IMR-90 (cell line): ENCODE measurements at regions not wholly inside any gene's neighbourhood (a gene's known extent, or its start where the extent isn't known, plus 50 kb on each side); places are given as distances from the start of the nearest gene placed in this dataset.

Experiments
- ATAC-seq: fragments of 200-7000 bp; cut with Tn5 transposase; 2 replicates; pipeline ENCODE4 v1.9.1; 2020; ENCODE audit warnings: low read depth, mild to moderate bottlenecking, moderate library complexity
- BruUV-seq: library from RNA; stranded (reverse); fragments of 400-500 nt; replicated peaks from 2 replicates; lab custom pipeline; 2021; lab: Mats Ljungman, UMichigan
- CTCF ChIA-PET: fragments of 300-600 bp; formaldehyde crosslinking; extraction: SDS; loops from one replicate; lab custom pipeline; 2021; ENCODE audit warnings: antibody characterized with exemption; lab: Yijun Ruan, JAX
- POLR2A ChIA-PET: fragments of 300-600 bp; sonication (Branson Sonifier 250); formaldehyde crosslinking; loops from one replicate; lab custom pipeline; 2022; ENCODE audit warnings: antibody characterized with exemption; ENCODE audit not compliant: unreplicated experiment; lab: Charles Lee
- DNase-seq: peaks from one replicate; pipeline ENCODE4 v3.0.0; 2013
- H2AFZ ChIP-seq: replicated peaks from 2 replicates; pipeline ENCODE3; 2013; ENCODE audit warnings: low read length, mild to moderate bottlenecking; ENCODE audit not compliant: poor library complexity
- H2AK5ac ChIP-seq: 2 replicates; pipeline ENCODE4 v1.6.1; 2013; ENCODE audit warnings: low read depth, low read length, inconsistent platforms
- H2AK9ac ChIP-seq: replicated peaks from 2 replicates; pipeline ENCODE3; 2013; ENCODE audit warnings: mild to moderate bottlenecking, low read depth, low read length, moderate library complexity; ENCODE audit not compliant: poor library complexity
- H2BK120ac ChIP-seq: 2 replicates; pipeline ENCODE4 v1.6.1; 2013; ENCODE audit warnings: low read depth, low read length, inconsistent platforms
- H2BK15ac ChIP-seq: 3 replicates; pipeline ENCODE4 v1.6.1; 2013; ENCODE audit warnings: low read depth, low read length, inconsistent platforms
- H2BK20ac ChIP-seq: 2 replicates; pipeline ENCODE4 v1.6.1; 2013; ENCODE audit warnings: low read depth, mild to moderate bottlenecking, inconsistent platforms, low read length, moderate library complexity
- H2BK5ac ChIP-seq: 2 replicates; pipeline ENCODE4 v1.6.1; 2013; ENCODE audit warnings: mild to moderate bottlenecking, low read depth, low read length, inconsistent platforms; ENCODE audit not compliant: poor library complexity, severe bottlenecking
- H3K14ac ChIP-seq: replicated peaks from 2 replicates; pipeline ENCODE4 v1.6.1; 2013; ENCODE audit warnings: low read depth, low read length, inconsistent platforms
- H3K18ac ChIP-seq: 2 replicates; pipeline ENCODE4 v1.6.1; 2013; ENCODE audit warnings: low read depth, low read length, control low read depth
- H3K23ac ChIP-seq: 2 replicates; pipeline ENCODE4 v1.6.1; 2013; ENCODE audit warnings: low read depth, low read length, inconsistent platforms
- H3K27ac ChIP-seq: 2 replicates; pipeline ENCODE4 v1.5.1; 2013; ENCODE audit warnings: mild to moderate bottlenecking, control low read depth, low read length; ENCODE audit not compliant: insufficient read depth
- H3K27me3 ChIP-seq: 2 replicates; pipeline ENCODE4 v1.6.1; 2013; ENCODE audit warnings: low read length; ENCODE audit not compliant: control insufficient read depth, insufficient read depth
- H3K36me3 ChIP-seq: 2 replicates; pipeline ENCODE4 v1.6.1; 2013; ENCODE audit warnings: low read length, mixed read lengths; ENCODE audit not compliant: control insufficient read depth, insufficient read depth
- H3K4ac ChIP-seq: 2 replicates; pipeline ENCODE4 v1.6.1; 2013; ENCODE audit warnings: low read depth, low read length, inconsistent platforms
- H3K4me1 ChIP-seq: 2 replicates; pipeline ENCODE4 v1.6.1; 2013; ENCODE audit warnings: low read length, mixed read lengths; ENCODE audit not compliant: control insufficient read depth, insufficient read depth
- H3K4me2 ChIP-seq: 2 replicates; pipeline ENCODE4 v1.6.1; 2013; ENCODE audit warnings: low read depth, mild to moderate bottlenecking, control low read depth, low read length, moderate library complexity
- H3K4me3 ChIP-seq: 2 replicates; pipeline ENCODE4 v1.5.1; 2013; ENCODE audit warnings: low read depth, mild to moderate bottlenecking, control low read depth, low read length, moderate library complexity; ENCODE audit not compliant: insufficient read depth
- H3K56ac ChIP-seq: 2 replicates; pipeline ENCODE4 v1.6.1; 2013; ENCODE audit warnings: low read length, inconsistent platforms; ENCODE audit not compliant: insufficient read depth; ENCODE audit errors: extremely low read depth
- H3K79me1 ChIP-seq, 2 experiments: 2 replicates each; pipeline ENCODE4 v1.6.1; 2013; ENCODE audit warnings: low read length in 2 of 2, inconsistent platforms in 1 of 2, low read depth in 1 of 2
- H3K9ac ChIP-seq: 2 replicates; pipeline ENCODE4 v1.6.1; 2013; ENCODE audit warnings: low read depth, low read length, control low read depth
- H3K9me1 ChIP-seq: 2 replicates; pipeline ENCODE4 v1.6.1; 2013; ENCODE audit warnings: low read length, inconsistent platforms; ENCODE audit not compliant: insufficient read depth
- H3K9me3 ChIP-seq: 2 replicates; pipeline ENCODE4 v1.6.1; 2013; ENCODE audit warnings: low read length; ENCODE audit not compliant: control insufficient read depth, insufficient read depth
- H4K20me1 ChIP-seq: 2 replicates; pipeline ENCODE4 v1.6.1; 2013; ENCODE audit warnings: low read length, inconsistent platforms; ENCODE audit not compliant: insufficient read depth
- H4K5ac ChIP-seq: 2 replicates; pipeline ENCODE4 v1.6.1; 2013; ENCODE audit warnings: mild to moderate bottlenecking, low read depth, low read length, control low read depth
- H4K8ac ChIP-seq, 2 experiments: 2 replicates each; pipeline ENCODE4 v1.6.1; 2013; ENCODE audit warnings: low read depth in 2 of 2, low read length in 2 of 2, control low read depth in 1 of 2, inconsistent platforms in 1 of 2
- H4K91ac ChIP-seq: 2 replicates; pipeline ENCODE4 v1.6.1; 2013; ENCODE audit warnings: low read depth, low read length, inconsistent platforms; ENCODE audit not compliant: insufficient read depth
- CTCF ChIP-seq: conservative IDR thresholded peaks from 2 replicates; pipeline ENCODE4 v1.5.1; 2012; ENCODE audit warnings: mild to moderate bottlenecking, low read depth, low read length, improper control_type of control experiment
- FOS ChIP-seq: fragments of 150-350 bp; IDR thresholded peaks from 2 replicates; pipeline ENCODE4 v1.6.1; 2016; ENCODE audit warnings: low read depth, low read length
- MAFK ChIP-seq: IDR thresholded peaks from 2 replicates; pipeline ENCODE4 v1.6.1; 2012; ENCODE audit warnings: low read depth, low read length, improper control_type of control experiment
- MAZ ChIP-seq: IDR thresholded peaks from 2 replicates; pipeline ENCODE4 v1.6.1; 2012; ENCODE audit warnings: low read depth, mild to moderate bottlenecking, low read length, improper control_type of control experiment, moderate library complexity, borderline replicate concordance
- NFE2L2 ChIP-seq: fragments of 150-350 bp; IDR thresholded peaks from 2 replicates; pipeline ENCODE4 v1.6.1; 2016; ENCODE audit warnings: low read depth, mild to moderate bottlenecking, low read length
- POLR2A ChIP-seq: IDR thresholded peaks from 2 replicates; pipeline ENCODE4 v1.6.1; 2012; ENCODE audit warnings: mild to moderate bottlenecking, low read depth, low read length
- RAD21 ChIP-seq: IDR thresholded peaks from 2 replicates; pipeline ENCODE4 v1.6.1; 2012; ENCODE audit warnings: low read length, improper control_type of control experiment
- SMC3 ChIP-seq: fragments of 150-350 bp; IDR thresholded peaks from 2 replicates; pipeline ENCODE4 v1.6.1; 2016; ENCODE audit warnings: low read depth, mild to moderate bottlenecking, antibody characterized with exemption, low read length, moderate library complexity
- WGBS, 2 experiments: methylation state at CpG; one replicate each; pipeline versions ENCODE4 v1.1.5 to v1.1.7; 2013; ENCODE audit warnings: missing lambda C conversion rate in 2 of 2; ENCODE audit not compliant: insufficient read length in 1 of 2; ENCODE audit errors: extremely low coverage in 2 of 2; 5-methylcytosine and 5-hydroxymethylcytosine counted together
- dilution Hi-C: fragments of 300-500 bp; cut with HindIII; formaldehyde crosslinking; loops from one replicate; pipeline ENCODE4 v1.14.3; 2018; ENCODE audit warnings: low sequenced_read_pairs; ENCODE audit not compliant: unreplicated experiment
- in situ Hi-C: fragments of 300-500 bp; cut with MboI; formaldehyde crosslinking; loops from 3 replicates; pipeline ENCODE4 v1.14.3; 2019; ENCODE audit warnings: low sequenced_read_pairs, inconsistent platforms, mixed read lengths
- intact Hi-C: fragments of 100-400 bp; cut with micrococcal nuclease; formaldehyde crosslinking; loops from 2 replicates; pipeline ENCODE4 v1.10.0; 2022

GRCh38 chr2:150142561-150142960 is 344.9 kb downstream of the RND3 start:
- peak; percentile 63 for ATAC-seq
- POLR2A ChIA-PET, result no interaction called here
- peak; percentile 92 for DNase-seq
- in situ Hi-C loops, result loop anchor here (25.0 kb wide), 2 partner anchors 320 to 1095 kb away; no protein-coding TSS in a partner anchor
- Histone ChIP-seq H3K4me1 (peaks cover 7% of the 10 kb centered on the region), H3K4ac (no peak overlapping the region; the same call in 1 of the 2 replicates), H4K8ac (peak overlapping the region in 1 of 2 experiments; percentile 58; a peak in 1 of 4 replicates), H2BK20ac (no peak overlapping the region; the same call in 1 of the 2 replicates), H3K14ac (no peak overlapping the region), H3K79me1 (no peaks in the 10 kb centered on the region), H3K9me3 (peaks cover 9% of the 10 kb centered on the region), H2BK15ac (no peak overlapping the region), H2BK5ac (peak overlapping the region; percentile 92), H3K27me3 (no peaks in the 10 kb centered on the region), H4K5ac (no peak overlapping the region), H2AK5ac (no peak overlapping the region), H2AK9ac (no peak overlapping the region), H3K36me3 (no peaks in the 10 kb centered on the region), H3K18ac (no peak overlapping the region; the same call in 1 of the 2 replicates), H2BK120ac (no peak overlapping the region), H3K4me3 (no peak overlapping the region), H2AFZ (no peak overlapping the region), H4K20me1 (no peaks in the 10 kb centered on the region; the same call in 1 of the 2 replicates), H3K9ac (no peak overlapping the region), H4K91ac (no peak overlapping the region), H3K9me1 (peaks cover 13% of the 10 kb centered on the region; the same call in 1 of the 2 replicates), H3K4me2 (no peak overlapping the region), H3K27ac (no peak overlapping the region), H3K56ac (no peak overlapping the region), H3K23ac (no peak overlapping the region)
- CTCF ChIA-PET, result interaction anchor here (0.6 to 0.8 kb wide), 2 partner anchors 140 to 1285 kb away, joined by 3 read pairs; no protein-coding TSS in a partner anchor
- TF ChIP-seq FOS (peak; percentile 75), CTCF (no peak), RAD21 (peak; percentile 21; the same call in 1 of the 2 replicates), MAFK (peak; percentile 82), MAZ (no peak), POLR2A (peak; percentile 15; the same call in 1 of the 2 replicates), NFE2L2 (peak; percentile 86), SMC3 (no peak)
- WGBS, 2 experiments, result no CpG with 5 or more reads among the region's 1 CpG
- BruUV-seq, result no TSS peak
- dilution Hi-C loops, result no loop called here
- intact Hi-C loops, result loop anchor here (10.0 kb wide), 1 partner anchor 398 kb away; no protein-coding TSS in a partner anchor
